ENCODE measurements at regions not wholly inside any gene's neighbourhood (a gene's known extent, or its start where the extent isn't known, plus 50 kb on each side); places are given as distances from the start of the nearest gene placed in this dataset.
"Not testable (repeated sequence)": the region's sequence is repeated elsewhere in the genome, so short reads cannot be mapped to it uniquely, and the experiment has no call there.

DNA sequence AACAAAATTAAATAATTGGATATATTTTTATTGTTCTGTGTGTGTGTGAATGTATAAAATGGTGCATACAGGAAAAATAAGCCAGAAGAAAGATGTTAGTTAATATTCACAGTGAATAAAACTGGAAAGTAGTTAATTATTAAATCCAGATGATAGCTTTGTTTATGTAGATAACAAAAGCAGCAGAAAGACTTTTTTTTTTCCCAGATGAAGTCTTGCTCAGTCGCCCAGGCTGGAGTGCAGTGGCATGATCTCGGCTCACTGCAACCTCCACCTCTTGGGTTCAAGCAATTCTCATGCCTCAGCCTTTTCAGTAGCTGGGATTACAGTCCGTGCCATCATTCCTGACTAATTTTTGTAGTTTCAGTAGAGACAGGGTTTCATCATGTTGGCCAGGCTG is 140.1 kb downstream of the ZNF486 start:
- no peaks in the 10 kb centered on the region for H3K36me3 ChIP-seq (ENCODE audit: insufficient read depth)
- WGBS = 50% methylated on average over 3 of the region's 3 CpGs
- no peak overlapping the region for H3K4me3 ChIP-seq (ENCODE audit: low read depth, low read length)
- no peaks in the 10 kb centered on the region for H3K4me1 ChIP-seq (ENCODE audit: insufficient read depth)
- no peak overlapping the region for H3K27ac ChIP-seq (ENCODE audit: low read depth)
- DNase-seq (ENCODE audit: extremely low spot score) = no peak

DNA sequence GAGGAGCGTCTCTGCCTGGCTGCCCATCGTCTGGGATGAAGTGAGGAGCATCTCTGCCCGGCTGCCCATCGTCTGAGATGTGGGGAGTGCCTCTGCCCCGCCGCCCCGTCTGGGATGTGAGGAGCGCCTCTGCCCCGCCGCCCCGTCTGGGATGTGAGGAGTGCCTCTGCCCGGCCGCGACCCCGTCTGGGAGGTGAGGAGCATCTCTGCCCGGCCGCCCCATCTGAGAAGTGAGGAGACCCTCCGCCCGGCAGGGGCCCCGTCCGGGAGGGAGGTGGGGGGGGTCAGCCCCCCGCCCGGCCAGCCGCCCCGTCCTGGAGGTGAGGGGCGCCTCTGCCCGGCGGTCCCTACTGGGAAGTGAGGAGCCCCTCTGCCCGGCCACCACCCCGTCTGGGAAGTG is 129.3 kb downstream of the ZNF486 start:
- 95% methylated on average over 29 of the region's 30 CpGs for WGBS
- H3K36me3 ChIP-seq (ENCODE audit: insufficient read depth) = not testable (repeated sequence)

DNA sequence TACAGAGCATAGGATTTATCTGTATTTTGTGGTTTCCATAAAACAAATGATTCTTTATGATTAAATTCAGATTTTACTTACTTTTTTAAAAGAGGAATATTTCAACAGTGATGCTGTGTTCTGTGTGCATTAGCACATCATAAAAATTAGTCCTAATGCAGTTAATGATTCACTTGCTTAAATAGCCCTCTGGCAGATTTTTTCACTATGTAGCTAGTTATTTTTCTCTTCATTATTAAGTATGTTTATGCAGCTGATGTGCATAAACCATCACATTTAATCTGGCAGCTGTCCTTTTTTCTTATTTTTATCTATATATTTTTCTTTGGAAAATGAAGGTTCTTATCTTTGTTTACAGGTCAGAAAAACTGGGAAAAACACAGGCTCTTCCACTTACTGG is 127.2 kb downstream of the ZNF486 start:
- Histone ChIP-seq H3K4me1 (ENCODE audit: insufficient read depth) (no peaks in the 10 kb centered on the region), H3K36me3 (ENCODE audit: insufficient read depth) (no peaks in the 10 kb centered on the region), H3K27ac (ENCODE audit: low read depth) (no peak overlapping the region), H3K4me3 (ENCODE audit: low read depth, low read length) (no peak overlapping the region)
- DNase-seq (ENCODE audit: extremely low spot score) = no peak

More for the DNA sequence above, 129.3 kb downstream of the ZNF486 start:
- not testable (repeated sequence) for DNase-seq (ENCODE audit: extremely low spot score); H3K27ac ChIP-seq (ENCODE audit: low read depth); H3K4me1 ChIP-seq (ENCODE audit: insufficient read depth); H3K4me3 ChIP-seq (ENCODE audit: low read depth, low read length)

DNA sequence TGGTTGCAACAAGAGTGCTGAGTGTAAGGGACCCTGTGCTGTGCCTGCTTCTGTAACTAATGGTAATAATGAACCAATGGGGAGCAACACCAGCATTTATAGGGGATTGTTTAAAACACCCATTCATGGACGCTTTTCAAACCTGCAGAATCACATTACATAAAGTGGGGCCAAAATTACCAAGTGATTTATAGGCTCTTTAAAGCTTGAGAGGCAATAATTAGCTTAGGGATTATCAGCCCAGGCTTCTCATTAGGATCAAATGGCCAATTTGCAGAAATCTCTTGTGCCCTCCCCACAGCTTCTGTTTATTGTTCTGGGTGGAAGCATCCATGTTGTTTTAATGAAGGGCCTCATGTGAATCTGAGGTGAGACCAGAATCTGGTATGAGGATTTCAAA is 125.5 kb downstream of the ZNF486 start:
- not testable (repeated sequence) for H3K4me1 ChIP-seq (ENCODE audit: insufficient read depth); DNase-seq (ENCODE audit: extremely low spot score); H3K27ac ChIP-seq (ENCODE audit: low read depth); H3K4me3 ChIP-seq (ENCODE audit: low read depth, low read length); H3K36me3 ChIP-seq (ENCODE audit: insufficient read depth)
- WGBS = 50% methylated on average over 1 of the region's 1 CpG

DNA sequence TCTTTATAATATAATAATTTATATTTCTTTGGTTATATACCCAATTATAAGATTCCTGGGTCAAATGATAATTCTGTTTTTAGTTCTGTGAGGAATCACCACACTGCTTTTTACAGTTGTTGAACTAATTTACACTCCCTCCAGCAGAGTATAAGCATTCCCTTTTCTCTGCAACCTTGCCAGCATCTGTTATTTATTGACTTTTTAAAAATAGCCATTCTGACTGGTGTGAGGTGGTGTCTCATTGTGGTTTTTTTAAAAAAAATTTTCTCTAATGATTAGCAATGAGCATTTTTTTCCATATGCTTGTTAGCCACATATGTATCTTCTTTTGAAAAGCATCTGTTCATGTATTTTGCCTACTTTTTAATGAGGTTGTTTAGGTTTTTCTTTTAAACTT is 122.2 kb downstream of the ZNF486 start:
- Histone ChIP-seq H3K4me1 (ENCODE audit: insufficient read depth) (no peaks in the 10 kb centered on the region), H3K27ac (ENCODE audit: low read depth) (no peak overlapping the region), H3K36me3 (ENCODE audit: insufficient read depth) (no peaks in the 10 kb centered on the region), H3K4me3 (ENCODE audit: low read depth, low read length) (no peak overlapping the region)
- DNase-seq (ENCODE audit: extremely low spot score) = no peak

DNA sequence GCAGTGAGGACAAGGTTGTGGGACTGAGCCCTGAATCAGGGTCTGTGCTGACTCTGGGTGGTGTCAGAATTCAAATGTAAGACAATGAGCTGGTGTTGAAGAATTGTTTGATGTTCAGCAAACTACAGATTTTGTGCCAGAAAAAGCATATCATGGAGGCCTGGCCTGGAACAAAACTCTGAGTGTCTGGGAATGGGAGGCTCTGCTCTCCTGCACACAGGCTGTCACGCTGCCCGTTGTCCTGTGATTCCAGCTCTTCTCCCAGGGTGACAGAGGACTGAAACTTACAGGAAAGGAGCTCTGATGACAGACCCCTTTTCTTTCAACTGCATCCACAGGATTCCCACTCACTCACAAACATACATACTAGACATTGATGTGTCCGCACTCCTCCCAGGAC is 120.1 kb downstream of the ZNF486 start:
- Histone ChIP-seq H3K36me3 (ENCODE audit: insufficient read depth) (no peaks in the 10 kb centered on the region), H3K4me3 (ENCODE audit: low read depth, low read length) (no peak overlapping the region), H3K4me1 (ENCODE audit: insufficient read depth) (no peaks in the 10 kb centered on the region), H3K27ac (ENCODE audit: low read depth) (no peak overlapping the region)
- DNase-seq (ENCODE audit: extremely low spot score) = no peak
- WGBS = 87% methylated on average over 3 of the region's 3 CpGs

DNA sequence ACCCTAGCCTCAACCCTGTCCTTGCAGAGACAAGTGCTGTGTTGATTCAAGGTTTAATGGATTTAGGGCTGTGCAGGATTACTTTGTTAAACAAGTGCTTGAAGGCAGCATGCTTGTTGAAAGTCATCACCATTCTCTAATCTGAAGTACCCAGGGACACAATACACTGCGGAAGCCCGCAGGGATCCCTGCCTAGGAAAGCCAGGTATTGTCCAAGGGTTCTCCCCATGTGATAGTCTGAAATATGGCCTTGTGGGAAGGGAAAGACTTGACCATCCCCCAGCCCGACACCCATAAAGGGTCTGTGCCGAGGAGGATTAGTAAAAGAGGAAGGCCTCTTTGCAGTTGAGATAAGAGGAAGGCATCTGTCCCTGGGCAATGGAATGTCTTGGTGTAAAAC is 118.9 kb downstream of the ZNF486 start:
- H3K36me3 ChIP-seq (ENCODE audit: insufficient read depth); DNase-seq (ENCODE audit: extremely low spot score); H3K27ac ChIP-seq (ENCODE audit: low read depth); H3K4me3 ChIP-seq (ENCODE audit: low read depth, low read length); H3K4me1 ChIP-seq (ENCODE audit: insufficient read depth): not testable (repeated sequence)
- WGBS = 50% methylated on average over 4 of the region's 4 CpGs

DNA sequence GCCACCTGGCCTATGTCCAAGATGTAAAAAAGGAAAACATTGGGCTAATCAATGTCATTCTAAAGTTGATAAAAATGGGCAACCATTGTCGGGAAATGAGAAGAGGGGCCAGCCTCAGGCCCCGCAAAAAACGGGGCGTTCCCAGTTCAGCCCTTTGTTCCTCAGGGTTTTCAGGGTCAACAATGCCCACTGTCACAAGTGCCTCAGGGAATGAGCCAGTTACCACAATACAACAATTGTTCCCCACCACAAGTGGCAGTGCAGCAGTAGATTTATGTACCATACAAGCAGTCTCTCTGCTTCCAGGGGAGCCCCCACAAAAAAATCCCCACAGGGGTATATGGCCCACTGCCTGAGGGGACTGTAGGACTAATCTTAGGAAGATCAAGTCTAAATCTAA is 112.5 kb downstream of the ZNF486 start:
- no peaks in the 10 kb centered on the region for H3K36me3 ChIP-seq (ENCODE audit: insufficient read depth)
- WGBS = 92% methylated on average over 4 of the region's 4 CpGs
- H3K27ac ChIP-seq (ENCODE audit: low read depth) = no peak overlapping the region
- H3K4me3 ChIP-seq (ENCODE audit: low read depth, low read length) = no peak overlapping the region
- DNase-seq (ENCODE audit: extremely low spot score) = no peak
- H3K4me1 ChIP-seq (ENCODE audit: insufficient read depth) = no peaks in the 10 kb centered on the region

DNA sequence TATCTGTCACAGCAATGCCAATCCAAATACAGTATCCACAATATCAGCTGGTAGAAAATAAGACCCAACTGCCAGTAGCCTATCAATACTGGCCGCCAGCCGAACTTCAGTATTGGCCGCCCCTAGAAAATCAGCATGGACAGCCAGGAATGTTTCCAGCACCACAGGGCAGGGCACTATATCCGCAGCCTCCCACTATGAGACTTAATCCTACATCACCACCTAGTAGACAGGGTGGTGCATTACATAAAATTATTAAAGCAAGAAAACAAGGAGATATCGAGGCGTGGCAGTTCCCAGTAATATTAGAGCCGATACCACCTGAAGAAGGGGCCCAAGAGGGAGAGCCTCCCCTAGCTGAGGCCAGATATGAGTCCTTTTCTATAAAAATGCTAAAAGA is 111.3 kb downstream of the ZNF486 start:
- 94% methylated on average over 7 of the region's 7 CpGs for WGBS
- DNase-seq (ENCODE audit: extremely low spot score) = no peak
- no peak overlapping the region for H3K27ac ChIP-seq (ENCODE audit: low read depth)

DNA sequence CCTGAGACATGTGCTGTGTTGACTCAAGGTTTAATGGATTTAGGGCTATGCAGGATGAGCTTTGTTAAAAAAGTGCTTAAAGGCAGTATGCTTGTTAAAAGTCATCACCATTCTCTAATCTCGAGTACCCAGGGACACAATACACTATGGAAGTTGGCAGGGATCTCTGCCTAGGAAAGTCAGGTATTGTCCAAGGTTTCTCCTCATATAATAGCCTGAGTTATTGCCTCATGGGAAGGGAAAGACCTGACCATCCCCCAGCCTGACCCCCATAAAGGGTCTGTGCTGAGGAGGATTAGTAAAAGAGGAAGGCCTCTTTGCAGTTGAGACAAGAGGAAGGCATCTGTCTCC is 109.7 kb downstream of the ZNF486 start:
- not testable (repeated sequence) for H3K27ac ChIP-seq (ENCODE audit: low read depth); H3K4me3 ChIP-seq (ENCODE audit: low read depth, low read length); H3K4me1 ChIP-seq (ENCODE audit: insufficient read depth); H3K36me3 ChIP-seq (ENCODE audit: insufficient read depth); DNase-seq (ENCODE audit: extremely low spot score)
- 48% methylated on average over 1 of the region's 1 CpG for WGBS

More for the DNA sequence above, 111.3 kb downstream of the ZNF486 start:
- Histone ChIP-seq H3K36me3 (ENCODE audit: insufficient read depth) (no peaks in the 10 kb centered on the region), H3K4me1 (ENCODE audit: insufficient read depth) (no peaks in the 10 kb centered on the region), H3K4me3 (ENCODE audit: low read depth, low read length) (no peak overlapping the region)

DNA sequence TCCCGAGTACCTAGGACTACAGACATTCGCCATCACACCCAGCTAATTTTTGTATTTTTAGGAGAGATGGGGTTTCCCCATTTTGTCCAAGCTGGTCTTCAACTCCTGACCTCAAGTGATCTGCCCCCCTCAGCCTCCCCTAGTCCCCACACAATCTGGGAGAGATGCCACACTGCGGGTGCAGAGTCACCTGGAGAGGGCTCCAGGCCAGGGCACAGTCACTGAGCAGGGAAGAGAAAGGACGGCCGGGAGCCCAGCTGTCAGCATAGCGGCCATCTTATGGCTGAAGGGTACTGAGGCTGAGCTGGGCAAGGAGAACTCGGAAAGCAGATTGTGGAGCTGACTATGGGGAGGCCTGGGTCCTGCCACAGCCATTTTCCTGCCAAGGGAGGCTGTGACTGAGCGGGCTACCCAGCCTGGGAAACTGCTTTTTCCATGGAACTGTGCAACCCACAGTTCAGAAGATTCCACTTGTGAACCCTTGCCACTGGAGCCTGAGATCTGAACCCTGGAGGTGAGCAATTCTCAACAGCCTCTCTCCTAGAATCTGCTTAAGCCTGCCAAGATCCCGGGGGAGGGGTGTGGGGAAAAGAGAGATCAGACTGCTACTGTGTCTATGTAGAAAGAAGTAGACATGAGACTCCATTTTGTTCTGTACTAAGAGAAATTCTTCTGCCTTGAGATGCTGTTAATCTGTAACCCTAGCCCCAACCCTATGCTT is 109.2 kb downstream of the ZNF486 start:
- Histone ChIP-seq H3K4me1 (ENCODE audit: insufficient read depth) (no peaks in the 10 kb centered on the region), H3K27ac (ENCODE audit: low read depth) (no peak overlapping the region), H3K36me3 (ENCODE audit: insufficient read depth) (no peaks in the 10 kb centered on the region), H3K4me3 (ENCODE audit: low read depth, low read length) (no peak overlapping the region)
- WGBS = 84% methylated on average over 9 of the region's 9 CpGs
- no peak for DNase-seq (ENCODE audit: extremely low spot score)

DNA sequence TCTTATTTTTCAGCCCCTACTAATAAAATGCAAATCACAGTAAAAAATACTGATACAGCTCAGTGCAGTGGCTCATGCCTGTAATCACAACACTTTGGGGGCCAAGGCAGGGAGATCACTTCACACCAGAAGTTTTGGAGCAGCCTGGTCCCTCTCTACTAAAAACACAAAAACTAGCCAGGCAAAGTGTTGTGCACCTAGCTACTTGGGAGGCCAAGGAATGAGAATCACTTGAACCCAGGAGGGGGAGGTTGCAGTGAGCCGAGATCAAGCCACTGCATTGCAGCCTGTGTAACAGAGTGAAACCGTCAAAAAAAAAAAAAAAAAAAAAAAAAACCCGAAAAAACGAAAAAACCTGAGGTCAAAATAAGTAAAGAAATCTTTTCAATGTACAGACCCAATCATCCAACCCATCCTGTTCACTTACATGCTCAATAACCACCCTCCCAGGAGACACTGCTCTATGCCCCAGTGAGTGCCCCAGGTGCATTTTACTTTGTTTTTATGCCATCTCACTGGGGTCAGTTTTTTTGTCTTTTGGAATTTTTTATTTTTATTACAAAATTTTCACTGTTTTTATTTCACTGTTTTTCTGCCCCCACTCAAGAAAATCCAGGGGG is 107.0 kb downstream of the ZNF486 start:
- H3K4me3 ChIP-seq (ENCODE audit: low read depth, low read length) = no peak overlapping the region
- no peaks in the 10 kb centered on the region for H3K4me1 ChIP-seq (ENCODE audit: insufficient read depth)
- DNase-seq (ENCODE audit: extremely low spot score) = no peak
- no peaks in the 10 kb centered on the region for H3K36me3 ChIP-seq (ENCODE audit: insufficient read depth)
- H3K27ac ChIP-seq (ENCODE audit: low read depth) = no peak overlapping the region
- 64% methylated on average over 4 of the region's 4 CpGs for WGBS

DNA sequence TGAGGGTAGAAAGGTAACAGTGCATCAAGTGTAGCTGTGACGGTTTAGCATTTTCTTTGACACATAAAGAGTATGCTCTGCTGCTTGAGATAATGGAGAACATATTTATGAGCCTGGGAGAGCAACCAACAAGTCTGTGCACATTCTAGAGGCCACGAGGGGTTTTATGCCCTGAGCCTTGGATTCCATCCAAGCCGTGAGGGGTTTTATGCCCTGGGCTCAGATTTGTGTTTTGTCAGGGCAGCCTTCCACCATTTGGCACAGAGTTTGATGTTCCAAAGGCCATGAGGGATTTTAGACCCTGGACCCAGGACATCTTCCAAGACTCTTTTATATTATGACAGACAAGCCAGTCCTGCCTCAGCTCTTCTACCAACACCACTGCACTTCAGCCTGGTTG is 106.4 kb downstream of the ZNF486 start:
- WGBS = 34% methylated on average over 3 of the region's 3 CpGs
- Histone ChIP-seq H3K27ac (ENCODE audit: low read depth) (no peak overlapping the region), H3K4me1 (ENCODE audit: insufficient read depth) (no peaks in the 10 kb centered on the region), H3K4me3 (ENCODE audit: low read depth, low read length) (no peak overlapping the region), H3K36me3 (ENCODE audit: insufficient read depth) (no peaks in the 10 kb centered on the region)
- no peak for DNase-seq (ENCODE audit: extremely low spot score)

DNA sequence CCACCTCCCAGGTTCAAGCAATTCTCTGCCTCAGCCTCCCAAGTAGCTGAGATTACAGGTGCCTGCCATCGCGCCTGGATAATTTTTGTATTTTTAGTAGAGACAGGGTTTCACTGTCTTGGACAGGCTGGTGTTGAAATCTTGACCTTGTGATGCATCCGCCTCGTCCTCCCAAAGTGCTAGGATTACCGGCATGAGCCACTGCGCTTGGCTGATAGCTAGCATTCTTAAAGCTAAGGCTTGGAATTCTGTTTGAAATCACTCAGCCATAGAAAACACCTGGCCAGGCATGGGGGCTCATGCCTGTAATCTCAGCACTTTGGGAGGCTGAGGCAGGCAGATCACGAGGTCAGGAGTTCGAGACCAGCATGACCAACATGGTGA is 105.6 kb downstream of the ZNF486 start:
- H3K4me1 ChIP-seq (ENCODE audit: insufficient read depth); H3K4me3 ChIP-seq (ENCODE audit: low read depth, low read length); DNase-seq (ENCODE audit: extremely low spot score); H3K36me3 ChIP-seq (ENCODE audit: insufficient read depth); H3K27ac ChIP-seq (ENCODE audit: low read depth): not testable (repeated sequence)
- 84% methylated on average over 8 of the region's 8 CpGs for WGBS

Measured in urinary bladder (tissue), 3 donors.